NCI-H1048 (cell line): ENCODE measurements at regions not wholly inside any gene's neighbourhood (a gene's known extent, or its start where the extent isn't known, plus 50 kb on each side); places are given as distances from the start of the nearest gene placed in this dataset.

ENCODE experiments used
- DNase-seq: peaks from one replicate; lab custom pipeline; 2025; lab: John Stamatoyannopoulos, UW

GRCh38 chrX:17206584-17206983 lies 168.4 kb upstream of the NHS start:
- no peak for DNase-seq

DNA sequence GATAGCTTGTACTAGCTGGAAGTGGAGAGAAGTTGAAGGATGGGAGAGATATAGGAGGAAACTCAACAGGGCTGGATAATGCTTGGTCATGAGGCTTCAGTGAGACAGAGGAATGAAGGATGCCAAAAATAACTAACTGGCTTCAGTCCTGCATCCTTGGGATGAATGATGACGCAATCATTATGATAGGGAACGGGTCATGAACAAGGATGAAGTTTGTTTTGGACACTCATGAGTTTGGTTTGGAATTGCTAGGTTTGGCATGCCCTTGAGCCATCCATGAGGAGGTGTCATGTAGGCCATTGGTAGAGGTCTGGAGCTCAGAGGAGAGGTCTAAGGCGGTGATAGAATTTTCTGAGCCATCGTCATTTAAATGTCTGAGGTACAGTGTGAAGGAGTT lies 160.0 kb upstream of the NHS start:
- no peak for DNase-seq

DNA sequence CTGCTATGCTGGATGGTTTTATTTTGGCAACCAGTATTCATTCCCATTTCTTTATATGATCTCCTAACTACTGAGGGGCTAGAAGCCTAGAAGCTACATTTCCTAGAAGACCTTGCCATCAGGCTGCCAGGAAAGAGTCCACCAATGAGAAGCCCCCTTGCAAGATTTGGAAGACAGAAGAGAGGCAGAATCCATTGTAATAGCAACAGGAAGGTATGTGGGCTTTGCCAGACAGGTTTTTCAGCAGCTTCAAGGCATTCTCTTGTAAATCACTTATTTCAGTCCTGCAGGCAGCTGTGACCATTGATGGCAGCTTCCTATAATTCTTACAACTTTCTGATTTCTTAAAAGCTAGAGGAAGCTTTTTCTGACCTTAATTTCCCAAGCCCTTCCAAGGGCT lies 148.3 kb upstream of the NHS start:
- no peak for DNase-seq

DNA sequence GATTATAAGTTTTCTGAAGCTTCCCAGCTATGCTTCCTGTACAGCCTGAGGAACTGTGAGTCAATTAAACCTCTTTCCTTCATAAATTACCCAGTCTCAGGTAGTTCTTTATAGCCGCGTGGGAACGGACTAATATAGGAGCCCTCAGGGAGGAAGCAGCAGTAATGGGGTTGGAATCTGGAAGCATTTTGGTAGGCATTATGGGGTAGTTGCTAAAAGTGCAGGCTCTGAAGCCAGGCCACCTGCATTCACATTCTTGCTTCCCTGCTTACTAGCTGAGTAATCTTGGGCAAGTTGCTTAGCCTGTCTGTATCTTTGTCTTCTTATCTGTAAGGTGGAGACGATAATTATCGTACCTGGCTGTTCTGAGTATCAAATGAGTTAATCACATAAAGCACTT lies 137.9 kb upstream of the NHS start:
- no peak for DNase-seq

- peak; percentile 28 for DNase-seq
These were observed 132.5 kb upstream of the NHS start for GRCh38 chrX:17242470-17242869.

DNA sequence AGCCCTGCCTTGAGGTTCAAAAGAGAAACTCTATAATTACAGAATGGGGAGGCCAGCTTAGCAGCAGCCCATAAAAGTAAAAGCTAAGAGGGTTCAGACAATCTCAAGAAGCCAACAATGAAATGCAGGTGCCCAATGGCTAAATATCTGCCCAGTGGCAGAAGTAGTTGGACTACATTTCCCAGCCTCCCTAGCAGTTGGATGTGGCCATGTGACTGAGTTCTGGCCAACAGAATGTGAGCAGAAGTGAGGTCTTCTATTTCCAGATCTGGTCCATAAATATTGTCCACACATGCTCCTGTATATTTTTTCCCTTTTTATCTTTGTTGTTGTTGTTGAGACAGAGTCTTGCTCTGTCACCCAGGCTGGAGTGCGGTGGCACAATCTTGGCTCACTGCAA lies 127.9 kb upstream of the NHS start:
- DNase-seq = no peak

- DNase-seq = no peak
These were observed 112.9 kb upstream of the NHS start for GRCh38 chrX:17262123-17262522.

DNA sequence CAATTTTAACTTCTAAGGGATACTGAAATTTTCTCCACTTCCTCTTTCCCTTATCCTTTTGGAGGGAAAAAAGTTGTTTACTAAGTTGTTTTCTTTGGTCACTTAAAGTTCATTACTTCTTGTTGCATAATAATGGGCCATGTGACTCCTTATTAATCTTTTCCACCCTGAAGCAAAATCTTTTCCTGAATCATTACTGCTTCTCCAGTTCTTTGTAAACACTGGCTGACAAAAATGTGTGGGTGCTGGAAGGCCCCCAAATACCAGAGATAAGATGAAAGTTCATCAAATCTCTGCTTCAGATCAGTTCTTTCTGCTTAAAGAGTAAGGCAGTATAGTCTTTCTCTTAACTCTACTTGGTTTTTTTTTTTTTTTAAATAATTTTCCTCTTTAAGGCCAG lies 108.9 kb upstream of the NHS start:
- DNase-seq = no peak

DNA sequence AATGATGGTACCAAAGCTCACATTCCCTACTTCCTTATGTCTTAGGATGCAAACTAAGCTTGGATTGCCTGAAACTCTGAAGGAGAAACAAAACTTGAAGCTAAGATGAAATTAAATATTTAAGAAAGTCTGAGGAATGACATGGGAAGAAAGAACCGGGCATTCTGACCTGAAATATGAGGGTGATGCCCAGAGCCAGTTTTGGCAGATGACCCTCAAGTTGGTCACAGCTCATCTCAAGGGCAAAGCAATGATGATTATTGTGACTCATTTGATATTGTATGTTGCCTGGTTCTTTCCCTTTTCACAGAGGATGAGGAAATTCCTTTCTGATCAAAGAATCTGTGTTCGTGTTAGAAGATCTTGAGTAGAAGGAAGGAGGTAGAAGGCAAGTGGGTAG lies 96.0 kb upstream of the NHS start:
- DNase-seq = no peak

DNA sequence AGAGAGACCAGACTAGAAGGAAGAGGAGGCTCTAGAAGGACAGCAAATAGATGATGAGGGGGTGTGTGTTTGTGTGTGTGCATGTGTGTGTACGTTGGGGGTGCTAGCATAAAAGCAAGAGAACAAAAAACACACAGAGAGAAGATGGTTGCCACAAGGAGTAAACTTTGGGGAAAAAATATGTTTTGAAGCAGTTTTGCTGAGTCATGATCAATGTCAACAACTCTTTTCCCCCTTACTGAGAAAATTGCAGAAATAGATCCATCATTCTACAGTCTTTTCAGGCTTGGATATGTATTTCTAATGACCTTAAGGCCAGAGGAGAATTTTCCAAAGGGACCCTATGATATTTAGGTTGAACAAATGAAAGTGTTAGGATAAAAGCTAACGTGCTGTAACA lies 89.0 kb upstream of the NHS start:
- DNase-seq = no peak

DNA sequence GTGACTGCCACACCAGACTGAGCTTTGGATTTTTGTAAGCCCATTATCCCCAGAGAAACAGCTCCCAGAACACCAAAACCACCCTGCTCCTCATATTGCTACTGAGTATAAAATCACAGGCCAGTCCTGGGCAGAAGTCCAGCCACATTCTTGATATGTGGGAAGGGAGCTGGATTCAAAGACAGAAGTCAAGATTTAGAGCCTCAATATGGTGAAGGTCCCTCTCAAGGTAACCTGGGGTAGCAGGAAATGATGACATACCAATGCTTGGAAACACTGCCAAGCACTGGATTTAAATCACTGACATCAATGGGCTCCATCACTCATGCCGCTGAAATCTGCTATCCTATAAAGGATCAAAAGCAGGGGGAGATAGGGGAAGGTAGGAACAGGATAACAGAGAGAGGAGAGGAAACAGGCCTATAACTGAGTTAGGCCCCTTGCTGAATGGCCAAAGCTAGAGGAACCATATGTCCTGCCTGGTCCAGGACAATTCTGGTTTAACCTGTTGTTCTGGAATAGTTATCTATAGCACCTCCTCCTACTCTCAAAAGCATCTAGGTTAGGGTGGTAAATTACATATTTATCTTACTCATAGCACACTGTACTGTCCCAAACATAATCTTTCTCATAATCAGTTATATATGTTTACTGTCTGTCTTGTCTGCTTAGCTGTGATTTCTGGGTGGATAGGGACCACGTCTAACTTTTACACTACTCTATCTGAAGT lies 83.7 kb upstream of the NHS start:
- no peak for DNase-seq

DNA sequence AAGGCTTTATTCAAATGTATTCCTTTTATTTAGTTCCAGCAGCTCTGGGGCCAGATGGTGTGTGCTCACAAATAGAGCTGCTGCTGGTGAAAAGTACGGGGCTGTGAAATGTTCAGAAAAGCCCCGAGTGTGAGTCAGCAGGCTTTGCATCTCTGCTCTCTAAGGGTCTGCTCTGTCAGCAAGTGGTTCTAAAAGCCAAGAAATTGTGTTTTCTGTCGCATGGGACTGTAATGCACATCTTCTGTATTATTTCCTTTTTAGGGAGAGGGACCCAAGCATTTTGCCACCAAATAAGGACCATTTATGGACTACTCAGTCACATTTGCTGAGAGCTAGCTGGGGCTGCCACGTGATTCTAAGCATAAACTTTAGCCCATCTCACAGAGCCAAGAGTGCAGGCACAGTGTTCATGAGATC lies 82.9 kb upstream of the NHS start:
- no peak for DNase-seq

DNA sequence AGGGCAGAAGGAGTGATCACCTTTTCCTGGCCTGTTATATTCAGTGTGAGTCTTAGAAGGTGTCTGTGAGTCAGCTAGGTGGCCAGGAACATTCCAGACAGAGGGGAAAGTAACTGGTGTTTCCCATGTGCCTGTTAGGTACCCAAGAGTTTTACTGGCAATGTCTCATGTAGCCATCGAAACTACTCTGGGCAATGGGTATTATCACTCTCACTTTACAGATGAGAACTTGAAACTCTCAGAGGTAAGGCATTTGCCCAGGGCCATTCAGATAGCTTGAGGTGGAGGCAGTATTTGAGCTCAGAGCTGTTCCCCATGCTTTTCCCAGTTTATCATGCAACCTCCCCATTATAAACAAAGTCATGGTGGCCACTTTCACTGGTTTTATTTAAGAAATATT lies 80.4 kb upstream of the NHS start:
- DNase-seq = no peak

GRCh38 chrX:17295791-17296190 lies 79.2 kb upstream of the NHS start:
- no peak for DNase-seq

DNA sequence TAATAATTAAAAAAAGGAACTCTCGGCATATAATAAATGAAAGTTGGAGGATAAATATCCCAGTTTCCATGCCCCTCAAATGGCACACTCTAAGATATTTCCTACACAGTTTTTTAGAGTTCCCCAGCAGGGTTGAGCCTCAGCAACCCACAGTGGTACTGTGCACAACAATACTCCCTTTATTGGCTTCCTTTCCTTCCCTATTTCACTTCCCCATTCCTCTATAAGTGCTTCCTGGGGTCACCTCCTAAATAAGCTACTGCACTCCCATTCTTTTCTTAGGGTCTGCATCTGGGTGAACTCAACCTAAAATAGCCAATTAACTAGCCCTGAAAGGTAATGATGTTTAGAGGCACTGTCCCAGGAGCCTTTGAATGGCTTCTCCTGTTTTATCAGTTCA lies 76.4 kb upstream of the NHS start:
- no peak for DNase-seq

GRCh38 chrX:17299206-17299605 lies 75.8 kb upstream of the NHS start:
- no peak for DNase-seq

DNA sequence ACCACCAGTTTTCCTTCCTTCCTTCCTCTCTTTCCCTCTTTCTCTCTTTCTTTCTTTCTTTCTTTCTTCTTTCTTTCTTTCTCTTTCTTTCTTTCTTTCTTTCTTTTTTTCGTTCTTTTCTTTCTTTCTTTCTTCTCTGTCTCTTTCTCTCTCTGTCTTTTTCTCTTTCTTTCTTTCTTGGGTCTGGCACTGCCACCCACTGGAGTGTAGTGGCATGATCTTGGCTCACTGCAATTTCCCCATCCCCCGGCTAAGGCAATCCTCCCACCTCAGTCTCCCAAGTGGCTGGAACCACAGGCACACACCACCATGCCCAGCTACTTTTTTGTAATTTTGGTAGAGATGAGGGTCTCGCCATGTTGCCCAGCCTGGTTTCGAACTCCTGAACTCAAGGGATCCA lies 51.6 kb upstream of the NHS start:
- no peak for DNase-seq
